Panc1 (cell line): ENCODE measurements at regions not wholly inside any gene's neighbourhood (a gene's known extent, or its start where the extent isn't known, plus 50 kb on each side); places are given as distances from the start of the nearest gene placed in this dataset.

Experiments
- ATAC-seq: fragments of 200-7000 bp; cut with Tn5 transposase; 2 replicates; pipeline ENCODE4 v1.9.1; 2020; ENCODE audit warnings: mild to moderate bottlenecking, moderate library complexity
- BruUV-seq: library from RNA; stranded (reverse); fragments of 400-500 nt; replicated peaks from 2 replicates; lab custom pipeline; 2021; lab: Mats Ljungman, UMichigan
- CTCF ChIA-PET: fragments of 300-600 bp; sonication (Branson Sonifier 250); formaldehyde crosslinking; loops from one replicate; lab custom pipeline; 2022; ENCODE audit warnings: antibody characterized with exemption; lab: Charles Lee
- POLR2A ChIA-PET: fragments of 300-600 bp; sonication (Branson Sonifier 250); formaldehyde crosslinking; loops from one replicate; lab custom pipeline; 2022; ENCODE audit warnings: antibody characterized with exemption; lab: Charles Lee
- DNase-seq: peaks from one replicate; pipeline ENCODE4 v3.0.0-alpha.2; 2010; ENCODE audit warnings: low read depth, low spot score
- H3K27ac ChIP-seq: 2 replicates; pipeline ENCODE4 v1.5.1; 2011; ENCODE audit warnings: mild to moderate bottlenecking, low read length, inconsistent platforms
- H3K27me3 ChIP-seq: fragments of 200-500 bp; sonication (Bioruptor generic); 2 replicates; pipeline ENCODE4 v1.6.0; 2014; ENCODE audit warnings: low read length, inconsistent platforms; ENCODE audit not compliant: control insufficient read depth, insufficient read depth
- H3K36me3 ChIP-seq: fragments of 200-500 bp; sonication (Bioruptor generic); 2 replicates; pipeline ENCODE4 v1.5.1; 2014; ENCODE audit warnings: inconsistent platforms, mild to moderate bottlenecking, low read length, moderate library complexity; ENCODE audit not compliant: control insufficient read depth, insufficient read depth
- H3K4me1 ChIP-seq: 2 replicates; pipeline ENCODE4 v1.5.1; 2011; ENCODE audit warnings: inconsistent platforms, mild to moderate bottlenecking, low read length, moderate library complexity; ENCODE audit not compliant: control insufficient read depth, insufficient read depth
- H3K4me3 ChIP-seq, 2 experiments: 2 replicates each; pipeline ENCODE4 v1.5.1; 2011 to 2012; ENCODE audit warnings: low read depth in 2 of 2, low read length in 2 of 2, mild to moderate bottlenecking in 2 of 2, inconsistent platforms in 1 of 2, moderate library complexity in 1 of 2
- H3K9me3 ChIP-seq: fragments of 200-500 bp; sonication (Bioruptor generic); 2 replicates; pipeline ENCODE4 v1.5.1; 2014; ENCODE audit warnings: low read depth, mild to moderate bottlenecking, inconsistent platforms, low read length, moderate library complexity; ENCODE audit not compliant: control insufficient read depth, insufficient read depth
- POLR2AphosphoS5 ChIP-seq: IDR thresholded peaks from 2 replicates; pipeline ENCODE4 v1.6.1; 2012; ENCODE audit warnings: mild to moderate bottlenecking, low read depth, low read length, moderate library complexity
- REST ChIP-seq, 2 experiments: IDR thresholded peaks; 2 replicates each; pipeline ENCODE4 v1.6.1; 2011 to 2012; ENCODE audit warnings: low read depth in 2 of 2, control low read depth in 1 of 2, low read length in 1 of 2, mild to moderate bottlenecking in 1 of 2, moderate library complexity in 1 of 2; ENCODE audit not compliant: insufficient read depth in 1 of 2
- SIN3A ChIP-seq: IDR thresholded peaks from 2 replicates; pipeline ENCODE4 v1.6.1; 2012; ENCODE audit warnings: low read depth, mild to moderate bottlenecking, low read length, moderate library complexity, borderline replicate concordance; ENCODE audit not compliant: insufficient read depth
- TCF7L2 ChIP-seq: IDR thresholded peaks from 2 replicates; pipeline ENCODE4 v1.6.1; 2011; ENCODE audit warnings: mild to moderate bottlenecking, low read depth, low read length, inconsistent platforms
- in situ Hi-C: cut with HindIII; loops from 2 replicates; pipeline ENCODE4 v1.10.0; 2016; ENCODE audit warnings: low sequenced_read_pairs, low pct_unique_long_range_greater_than_20kb
- intact Hi-C: fragments of 100-400 bp; cut with micrococcal nuclease; formaldehyde crosslinking; loops from one replicate; pipeline ENCODE4 v1.10.0; 2022; ENCODE audit not compliant: unreplicated experiment
- TF ChIP-seq, protein P1 (sequence below): fragments of 450-650 bp; IDR thresholded peaks from 2 replicates; pipeline ENCODE4 v1.5.1; 2017; ENCODE audit warnings: mild to moderate bottlenecking

- in situ Hi-C loops (no loop called here), intact Hi-C loops (no loop called here)
- Histone ChIP-seq H3K4me3 (no peak overlapping the region), H3K9me3 (no peaks in the 10 kb centered on the region), H3K27me3 (peaks cover 12% of the 10 kb centered on the region; the same call in 1 of the 2 replicates), H3K27ac (no peak overlapping the region), H3K4me1 (no peaks in the 10 kb centered on the region), H3K36me3 (no peaks in the 10 kb centered on the region)
- TF ChIP-seq REST (IDR thresholded peaks at IDR 0.05; ENCODE audit: insufficient read depth in 1 of 2, low read depth in 2 of 2, low read length in 1 of 2) (no peak), SIN3A (no peak), TCF7L2 (no peak), POLR2AphosphoS5 (no peak)
- TF ChIP-seq, protein P1, sequence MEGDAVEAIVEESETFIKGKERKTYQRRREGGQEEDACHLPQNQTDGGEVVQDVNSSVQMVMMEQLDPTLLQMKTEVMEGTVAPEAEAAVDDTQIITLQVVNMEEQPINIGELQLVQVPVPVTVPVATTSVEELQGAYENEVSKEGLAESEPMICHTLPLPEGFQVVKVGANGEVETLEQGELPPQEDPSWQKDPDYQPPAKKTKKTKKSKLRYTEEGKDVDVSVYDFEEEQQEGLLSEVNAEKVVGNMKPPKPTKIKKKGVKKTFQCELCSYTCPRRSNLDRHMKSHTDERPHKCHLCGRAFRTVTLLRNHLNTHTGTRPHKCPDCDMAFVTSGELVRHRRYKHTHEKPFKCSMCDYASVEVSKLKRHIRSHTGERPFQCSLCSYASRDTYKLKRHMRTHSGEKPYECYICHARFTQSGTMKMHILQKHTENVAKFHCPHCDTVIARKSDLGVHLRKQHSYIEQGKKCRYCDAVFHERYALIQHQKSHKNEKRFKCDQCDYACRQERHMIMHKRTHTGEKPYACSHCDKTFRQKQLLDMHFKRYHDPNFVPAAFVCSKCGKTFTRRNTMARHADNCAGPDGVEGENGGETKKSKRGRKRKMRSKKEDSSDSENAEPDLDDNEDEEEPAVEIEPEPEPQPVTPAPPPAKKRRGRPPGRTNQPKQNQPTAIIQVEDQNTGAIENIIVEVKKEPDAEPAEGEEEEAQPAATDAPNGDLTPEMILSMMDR: no peak
- no peak for ATAC-seq
- ChIA-PET POLR2A (no interaction called here), CTCF (no interaction called here)
- BruUV-seq: no TSS peak
- DNase-seq: no peak
Measured at GRCh38 chr10:131834152-131834810, 66.5 kb upstream of the PPP2R2D start.

GRCh38 chr10:131838966-131839742, 61.7 kb upstream of the PPP2R2D start:
- H3K4me3 ChIP-seq: no peak overlapping the region
- H3K27ac ChIP-seq: no peak overlapping the region
- H3K36me3 ChIP-seq: no peaks in the 10 kb centered on the region
- intact Hi-C loops (no loop called here), in situ Hi-C loops (no loop called here)
- BruUV-seq: no TSS peak
- CTCF ChIA-PET: no interaction called here
- H3K9me3 ChIP-seq: no peaks in the 10 kb centered on the region
- POLR2A ChIA-PET: no interaction called here
- no peaks in the 10 kb centered on the region for H3K4me1 ChIP-seq
- DNase-seq (no peak), ATAC-seq (no peak)
- TF ChIP-seq REST (IDR thresholded peaks at IDR 0.05; ENCODE audit: insufficient read depth in 1 of 2, low read depth in 2 of 2, low read length in 1 of 2) (no peak), POLR2AphosphoS5 (no peak), SIN3A (no peak), TCF7L2 (no peak)
- TF ChIP-seq, protein P1: no peak
- peaks cover 12% of the 10 kb centered on the region; the same call in 1 of the 2 replicates for H3K27me3 ChIP-seq
